A673 (cell line): ENCODE measurements at regions not wholly inside any gene's neighbourhood (a gene's known extent, or its start where the extent isn't known, plus 50 kb on each side); places are given as distances from the start of the nearest gene placed in this dataset.

Experiments used
- CTCF ChIP-seq: fragments of 300-800, 200-600 bp; sonication (generic); conservative IDR thresholded peaks from 2 replicates; pipeline ENCODE4 v1.5.1; 2017; ENCODE audit warnings: low read depth, mild to moderate bottlenecking, antibody characterized with exemption, low read length, moderate library complexity, mixed read lengths
- EZH2 ChIP-seq: fragments of 200-600 bp; sonication (generic); IDR thresholded peaks from 2 replicates; pipeline ENCODE4 v1.6.1; 2017; ENCODE audit warnings: borderline replicate concordance, low read depth, mild to moderate bottlenecking, mixed read lengths, antibody characterized with exemption, low read length; ENCODE audit not compliant: poor library complexity, severe bottlenecking

- TF ChIP-seq CTCF, result no peak
- no peak for TF ChIP-seq EZH2
Observed at GRCh38 chr5:84821924-84822323, 437.2 kb upstream of the EDIL3 start.
